H1 (cell line): ENCODE measurements at regions not wholly inside any gene's neighbourhood (a gene's known extent, or its start where the extent isn't known, plus 50 kb on each side); places are given as distances from the start of the nearest gene placed in this dataset.

Experiments
- CTCF ChIA-PET: fragments of 300-600 bp; sonication (Branson Sonifier 250); formaldehyde crosslinking; loops from one replicate; lab custom pipeline; 2021; ENCODE audit not compliant: partially characterized antibody; lab: Charles Lee
- POLR2A ChIA-PET: fragments of 300-600 bp; sonication (Branson Sonifier 250); formaldehyde crosslinking; loops from one replicate; lab custom pipeline; 2021; ENCODE audit warnings: inconsistent platforms; ENCODE audit not compliant: partially characterized antibody; lab: Charles Lee
- DNase-seq, 2 experiments: peaks; one replicate each; pipeline versions ENCODE4 v3.0.0 to v3.0.0-alpha.2; 2010 to 2022; ENCODE audit warnings: low spot score in 2 of 2, low read depth in 1 of 2, mixed read lengths in 1 of 2
- FAIRE-seq: peaks from 2 replicates; lab custom pipeline; 2011; peaks lifted over from hg19 to GRCh38; lab: Jason Lieb, UNC
- H2AFZ ChIP-seq: 2 replicates; pipeline ENCODE4 v1.8.1; 2012; ENCODE audit warnings: low read length, inconsistent platforms
- H2AK5ac ChIP-seq: 2 replicates; pipeline ENCODE4 v1.6.1; 2013; ENCODE audit warnings: low read depth, low read length
- H2BK120ac ChIP-seq: replicated peaks from 2 replicates; pipeline ENCODE3; 2013; ENCODE audit warnings: low read depth, low read length, inconsistent platforms
- H2BK12ac ChIP-seq: 2 replicates; pipeline ENCODE4 v1.6.1; 2013; ENCODE audit warnings: low read depth, low read length
- H2BK15ac ChIP-seq: 2 replicates; pipeline ENCODE4 v1.6.1; 2013; ENCODE audit warnings: low read length
- H2BK20ac ChIP-seq: 2 replicates; pipeline ENCODE4 v1.6.1; 2013; ENCODE audit warnings: low read length
- H2BK5ac ChIP-seq: 2 replicates; pipeline ENCODE4 v1.6.1; 2013; ENCODE audit warnings: low read depth, low read length
- H3K14ac ChIP-seq: 2 replicates; pipeline ENCODE4 v1.6.1; 2013; ENCODE audit warnings: inconsistent platforms; ENCODE audit not compliant: insufficient read length
- H3K18ac ChIP-seq: 2 replicates; pipeline ENCODE4 v1.6.1; 2013; ENCODE audit warnings: low read length; ENCODE audit errors: extremely low read depth
- H3K23ac ChIP-seq: 2 replicates; pipeline ENCODE4 v1.6.1; 2013; ENCODE audit warnings: inconsistent platforms; ENCODE audit not compliant: insufficient read length
- H3K23me2 ChIP-seq: 2 replicates; pipeline ENCODE4 v1.6.1; 2013; ENCODE audit warnings: low read depth, low read length
- H3K27ac ChIP-seq: 2 replicates; pipeline ENCODE4 v1.6.1; 2011; ENCODE audit warnings: low read depth, low read length, inconsistent platforms
- H3K27me3 ChIP-seq, 4 experiments: replicated peaks in 1 of 4; 1 replicate in 1 of 4; 2 replicates in 3 of 4; pipeline versions ENCODE4 v1.6.1 to v1.8.1; 2011 to 2013; ENCODE audit warnings: low read length in 3 of 4, mild to moderate bottlenecking in 3 of 4, inconsistent platforms in 2 of 4, mixed read lengths in 2 of 4, moderate library complexity in 1 of 4; ENCODE audit not compliant: control insufficient read depth in 3 of 4, insufficient read depth in 3 of 4; ENCODE audit errors: extremely low read depth in 1 of 4
- H3K36me3 ChIP-seq, 4 experiments: 2 replicates each; pipeline versions ENCODE4 v1.6.1 to v1.8.1; 2011 to 2013; ENCODE audit warnings: mild to moderate bottlenecking in 4 of 4, low read length in 3 of 4, moderate library complexity in 2 of 4, control low read depth in 1 of 4, inconsistent platforms in 1 of 4; ENCODE audit not compliant: insufficient read depth in 4 of 4, control insufficient read depth in 2 of 4
- H3K4ac ChIP-seq: replicated peaks from 2 replicates; pipeline ENCODE3; 2013; ENCODE audit warnings: low read length, low read depth, mixed read lengths, inconsistent platforms; ENCODE audit not compliant: insufficient read length
- H3K4me1 ChIP-seq, 4 experiments: replicated peaks in 1 of 4; 1 replicate in 1 of 4; 2 replicates in 3 of 4; pipeline versions ENCODE4 v1.6.1 to v1.8.1; 2011 to 2013; ENCODE audit warnings: low read length in 3 of 4, inconsistent platforms in 2 of 4, mixed read lengths in 1 of 4; ENCODE audit not compliant: insufficient read depth in 4 of 4, control insufficient read depth in 3 of 4
- H3K4me2 ChIP-seq, 2 experiments: 2 replicates each; pipeline versions ENCODE4 v1.6.1 to v1.8.1; 2011 to 2013; ENCODE audit warnings: low read depth in 2 of 2, low read length in 2 of 2, control low read depth in 1 of 2, inconsistent platforms in 1 of 2, mild to moderate bottlenecking in 1 of 2; ENCODE audit not compliant: insufficient read depth in 1 of 2
- H3K4me3 ChIP-seq, 4 experiments: fragments of 200-600, 300-600 bp in 1 of 4; sonication (generic), shearing (Covaris generic), sonication (Bioruptor Twin) in 1 of 4; 2 replicates each; pipeline versions ENCODE4 v1.5.1 to v1.8.1; 2011 to 2016; ENCODE audit warnings: low read length in 4 of 4, low read depth in 3 of 4, control low read depth in 2 of 4, inconsistent platforms in 2 of 4, mild to moderate bottlenecking in 2 of 4, mixed read lengths in 1 of 4, moderate library complexity in 1 of 4; ENCODE audit not compliant: insufficient read depth in 2 of 4; ENCODE audit errors: extremely low read depth in 1 of 4
- H3K56ac ChIP-seq: replicated peaks from 2 replicates; pipeline ENCODE3; 2013; ENCODE audit warnings: low read depth, mild to moderate bottlenecking, mixed read lengths, low read length, inconsistent platforms; ENCODE audit not compliant: insufficient read length
- H3K79me1 ChIP-seq: 2 replicates; pipeline ENCODE4 v1.6.1; 2013; ENCODE audit warnings: low read depth, low read length, control low read depth
- H3K79me2 ChIP-seq, 2 experiments: 2 replicates each; pipeline versions ENCODE4 v1.6.1 to v1.8.1; 2012 to 2013; ENCODE audit warnings: low read length in 2 of 2, mild to moderate bottlenecking in 2 of 2, inconsistent platforms in 1 of 2; ENCODE audit not compliant: insufficient read depth in 2 of 2, control insufficient read depth in 1 of 2
- H3K9ac ChIP-seq, 4 experiments: replicated peaks in 1 of 4; 1 replicate in 1 of 4; 2 replicates in 3 of 4; pipeline versions ENCODE4 v1.6.1 to v1.8.1; 2011 to 2013; ENCODE audit warnings: low read depth in 3 of 4, low read length in 3 of 4, control low read depth in 2 of 4, mild to moderate bottlenecking in 2 of 4, moderate library complexity in 2 of 4, inconsistent platforms in 1 of 4; ENCODE audit errors: extremely low read depth in 1 of 4
- H3K9me3 ChIP-seq, 2 experiments: 2 replicates each; pipeline versions ENCODE4 v1.6.1 to v1.8.1; 2012 to 2013; ENCODE audit warnings: mild to moderate bottlenecking in 2 of 2, moderate library complexity in 2 of 2, control low read depth in 1 of 2, inconsistent platforms in 1 of 2, low read depth in 1 of 2, low read length in 1 of 2, mixed read lengths in 1 of 2; ENCODE audit not compliant: insufficient read depth in 2 of 2
- H4K20me1 ChIP-seq, 2 experiments: replicated peaks in 1 of 2; 2 replicates each; pipeline versions ENCODE3 to v1.8.1; 2011 to 2013; ENCODE audit warnings: inconsistent platforms in 2 of 2, low read length in 2 of 2, mild to moderate bottlenecking in 1 of 2; ENCODE audit not compliant: insufficient read depth in 2 of 2, control insufficient read depth in 1 of 2
- H4K5ac ChIP-seq: 2 replicates; pipeline ENCODE4 v1.6.1; 2013; ENCODE audit warnings: low read length, low read depth, mixed read lengths, inconsistent platforms; ENCODE audit not compliant: insufficient read length
- H4K8ac ChIP-seq: 2 replicates; pipeline ENCODE4 v1.8.0; 2013; ENCODE audit warnings: mild to moderate bottlenecking, moderate library complexity, low read length, inconsistent platforms; ENCODE audit not compliant: insufficient read depth; ENCODE audit errors: extremely low read depth
- H4K91ac ChIP-seq: replicated peaks from 2 replicates; pipeline ENCODE3; 2013; ENCODE audit warnings: low read length, mixed read lengths, inconsistent platforms; ENCODE audit not compliant: insufficient read length
- CREB1 ChIP-seq: IDR thresholded peaks from 2 replicates; pipeline ENCODE4 v1.6.1; 2012; ENCODE audit warnings: inconsistent platforms
- KDM1A ChIP-seq: fragments of 200-600, 300-600 bp; sonication (generic); IDR thresholded peaks from 2 replicates; pipeline ENCODE4 v1.7.1; 2016; ENCODE audit warnings: mild to moderate bottlenecking, low read length, borderline replicate concordance
- KDM4A ChIP-seq: IDR thresholded peaks from one replicate; pipeline ENCODE4 v1.7.1; 2012; ENCODE audit warnings: low read depth, mild to moderate bottlenecking, moderate library complexity, low read length, inconsistent platforms; ENCODE audit not compliant: severe bottlenecking
- KDM5A ChIP-seq: fragments of 200-600 bp; IDR thresholded peaks from 2 replicates; pipeline ENCODE4 v1.7.1; 2012; ENCODE audit warnings: mild to moderate bottlenecking, low read length, inconsistent platforms, mixed read lengths
- MAFK ChIP-seq: IDR thresholded peaks from 2 replicates; pipeline ENCODE4 v1.6.1; 2012; ENCODE audit warnings: low read depth, mild to moderate bottlenecking, improper control_type of control experiment, low read length
- NRF1 ChIP-seq: IDR thresholded peaks from 2 replicates; pipeline ENCODE4 v1.6.1; 2011; ENCODE audit warnings: mild to moderate bottlenecking, low read depth, low read length, improper control_type of control experiment
- POU5F1 ChIP-seq: IDR thresholded peaks from 2 replicates; pipeline ENCODE4 v1.6.1; 2011; ENCODE audit warnings: low read depth, mild to moderate bottlenecking, low read length, moderate library complexity
- RBBP5 ChIP-seq: IDR thresholded peaks from 2 replicates; pipeline ENCODE4 v1.7.1; 2012; ENCODE audit warnings: low read depth, mild to moderate bottlenecking, inconsistent platforms, low read length, moderate library complexity, borderline replicate concordance
- SAP30 ChIP-seq: fragments of 300-600 bp; sonication (generic); IDR thresholded peaks from 2 replicates; pipeline ENCODE4 v1.7.1; 2012; ENCODE audit warnings: low read length, moderate library complexity, mild to moderate bottlenecking, inconsistent platforms; ENCODE audit not compliant: insufficient read depth, insufficient replicate concordance
- SIX5 ChIP-seq: IDR thresholded peaks from 2 replicates; pipeline ENCODE4 v1.6.1; 2011; ENCODE audit warnings: mild to moderate bottlenecking, low read depth, low read length
- SP4 ChIP-seq: IDR thresholded peaks from 2 replicates; pipeline ENCODE4 v1.6.1; 2012; ENCODE audit warnings: low read length, inconsistent platforms
- WGBS, 2 experiments: shearing (Covaris generic) in 1 of 2; methylation state at CpG; one replicate each; pipeline versions ENCODE4 v1.1.6 to v1.1.7; 2013 to 2015; ENCODE audit warnings: low lambda C conversion rate in 2 of 2, mixed read lengths in 2 of 2, inconsistent platforms in 1 of 2, low coverage in 1 of 2, missing lambda C conversion rate in 1 of 2; ENCODE audit not compliant: insufficient replicate concordance in 2 of 2, insufficient coverage in 1 of 2, insufficient read length in 1 of 2; ENCODE audit errors: extremely low coverage in 1 of 2, missing lambda C conversion rate in 1 of 2; 5-methylcytosine and 5-hydroxymethylcytosine counted together
- TF ChIP-seq, protein P1 (sequence below): IDR thresholded peaks from 2 replicates; pipeline ENCODE4 v1.6.1; 2012; ENCODE audit warnings: inconsistent platforms
- TF ChIP-seq, protein P2 (sequence below): IDR thresholded peaks from 2 replicates; pipeline ENCODE4 v1.6.1; 2012; ENCODE audit warnings: low read length, inconsistent platforms

DNA sequence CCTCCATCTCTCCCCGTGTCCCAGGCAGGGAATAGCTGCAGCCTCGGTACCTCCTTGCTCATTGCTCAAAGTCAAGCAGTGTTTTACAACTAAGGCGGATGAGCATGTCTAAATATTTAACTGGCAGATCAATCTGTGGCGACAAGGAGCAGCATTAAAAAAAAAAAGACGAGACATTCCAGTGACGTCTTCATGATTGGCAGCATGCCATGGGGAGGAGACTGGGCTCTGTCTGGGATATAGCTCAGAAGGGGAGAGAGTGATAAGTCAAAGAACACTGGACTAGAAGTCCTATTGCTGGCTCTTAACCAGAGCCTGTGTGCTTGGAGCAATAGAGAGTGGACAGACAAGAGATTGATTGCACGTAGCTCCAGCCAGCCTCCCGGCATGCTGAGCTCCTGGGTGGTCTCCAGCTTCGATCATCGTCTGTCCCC is 287.5 kb upstream of the PODXL start:
- H3K18ac ChIP-seq: no peak overlapping the region
- CTCF ChIA-PET: interaction anchor here (0.6 to 5.5 kb wide), 13 partner anchors 9 to 340 kb away, joined by 3 to 53 read pairs (median 4); no protein-coding TSS in a partner anchor
- FAIRE-seq: no peak
- 91% methylated on average over 10 of the region's 10 CpGs; no CpG with 5 or more reads in 1 of the 2 experiments for WGBS, 2 experiments
- no peak overlapping the region for H3K14ac ChIP-seq
- no peak overlapping the region for H3K4me2 ChIP-seq
- H2BK5ac ChIP-seq: no peak overlapping the region
- no peak overlapping the region for H3K4me3 ChIP-seq
- H3K9ac ChIP-seq: no peak overlapping the region
- no peak overlapping the region for H4K5ac ChIP-seq
- peak overlapping the region; percentile 22; the same call in 1 of the 2 replicates for H2BK12ac ChIP-seq
- H3K27ac ChIP-seq: no peak overlapping the region
- no peak overlapping the region for H4K91ac ChIP-seq
- no peak overlapping the region for H3K56ac ChIP-seq
- no peak overlapping the region for H2AK5ac ChIP-seq
- no peak for DNase-seq
- H3K4ac ChIP-seq: no peak overlapping the region
- H3K23me2 ChIP-seq: no peaks in the 10 kb centered on the region
- H4K20me1 ChIP-seq: no peaks in the 10 kb centered on the region
- H2BK15ac ChIP-seq: no peak overlapping the region
- no peaks in the 10 kb centered on the region for H3K36me3 ChIP-seq
- POLR2A ChIA-PET: interaction anchor here (0.8 kb wide), 1 partner anchor 14 kb away, joined by 5 read pairs; no protein-coding TSS in a partner anchor
- H2BK20ac ChIP-seq: no peak overlapping the region
- H3K27me3 ChIP-seq: no peaks in the 10 kb centered on the region; a peak in 1 of 7 replicates
- no peak overlapping the region for H4K8ac ChIP-seq
- H2BK120ac ChIP-seq: no peak overlapping the region
- H3K79me1 ChIP-seq: no peaks in the 10 kb centered on the region
- H3K23ac ChIP-seq: no peak overlapping the region
- no peaks in the 10 kb centered on the region for H3K9me3 ChIP-seq
- 0 out of 7 replicates have a peak, but pooled peaks cover 0 to 2% (median 0%) of the 10 kb centered on the region in 4 experiments for H3K4me1 ChIP-seq
- no peak overlapping the region for H2AFZ ChIP-seq
- H3K79me2 ChIP-seq: no peaks in the 10 kb centered on the region
- TF ChIP-seq SAP30 (no peak), NRF1 (no peak), SIX5 (no peak), CREB1 (no peak), POU5F1 (no peak), RBBP5 (no peak), KDM4A (no peak), KDM1A (no peak), KDM5A (no peak), MAFK (no peak), SP4 (no peak)
- TF ChIP-seq, protein P1, sequence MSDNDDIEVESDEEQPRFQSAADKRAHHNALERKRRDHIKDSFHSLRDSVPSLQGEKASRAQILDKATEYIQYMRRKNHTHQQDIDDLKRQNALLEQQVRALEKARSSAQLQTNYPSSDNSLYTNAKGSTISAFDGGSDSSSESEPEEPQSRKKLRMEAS: no peak
- TF ChIP-seq, protein P2, sequence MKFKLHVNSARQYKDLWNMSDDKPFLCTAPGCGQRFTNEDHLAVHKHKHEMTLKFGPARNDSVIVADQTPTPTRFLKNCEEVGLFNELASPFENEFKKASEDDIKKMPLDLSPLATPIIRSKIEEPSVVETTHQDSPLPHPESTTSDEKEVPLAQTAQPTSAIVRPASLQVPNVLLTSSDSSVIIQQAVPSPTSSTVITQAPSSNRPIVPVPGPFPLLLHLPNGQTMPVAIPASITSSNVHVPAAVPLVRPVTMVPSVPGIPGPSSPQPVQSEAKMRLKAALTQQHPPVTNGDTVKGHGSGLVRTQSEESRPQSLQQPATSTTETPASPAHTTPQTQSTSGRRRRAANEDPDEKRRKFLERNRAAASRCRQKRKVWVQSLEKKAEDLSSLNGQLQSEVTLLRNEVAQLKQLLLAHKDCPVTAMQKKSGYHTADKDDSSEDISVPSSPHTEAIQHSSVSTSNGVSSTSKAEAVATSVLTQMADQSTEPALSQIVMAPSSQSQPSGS: no peak
